ENCODE measurements at regions not wholly inside any gene's neighbourhood (a gene's known extent, or its start where the extent isn't known, plus 50 kb on each side); places are given as distances from the start of the nearest gene placed in this dataset.

DNA sequence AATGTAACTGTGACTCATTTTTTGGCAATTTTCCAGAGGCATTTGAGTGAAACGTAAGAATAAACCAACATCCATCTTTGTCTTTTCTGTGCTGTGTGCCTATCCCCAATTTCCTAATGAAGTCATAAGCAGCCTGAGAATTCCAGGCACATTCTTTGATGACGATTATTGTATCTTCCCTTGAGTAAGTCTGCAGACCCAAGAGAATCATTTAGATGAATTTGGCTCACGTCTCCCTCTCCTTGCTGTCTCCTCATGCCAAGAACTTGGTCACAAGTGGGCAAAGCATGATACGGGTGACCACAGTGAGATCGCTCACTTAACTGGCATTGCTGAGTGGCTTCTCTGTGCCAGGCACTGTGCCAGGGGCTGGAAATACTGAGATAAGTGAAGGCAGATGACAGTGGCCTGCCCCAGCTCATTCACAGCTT, 384.5 kb upstream of the IL12A start:
- Histone ChIP-seq H4K20me1 (replicated peaks; ENCODE audit: insufficient read depth) (no peaks in the 10 kb centered on the region), H3K9me2 (ENCODE audit: insufficient read depth) (0 out of 2 replicates have a peak, but pooled peaks cover 9% of the 10 kb centered on the region), H3K27me3 (ENCODE audit: insufficient read depth) (no peaks in the 10 kb centered on the region), H3K27ac (ENCODE audit: low read depth) (no peak overlapping the region), H3F3A (replicated peaks; ENCODE audit: low read depth) (no peaks in the 10 kb centered on the region), H3K4me1 (ENCODE audit: insufficient read depth) (no peaks in the 10 kb centered on the region), H3K4me3 (no peak overlapping the region), H3K4me2 (no peak overlapping the region), H3K79me2 (replicated peaks; ENCODE audit: insufficient read depth) (no peaks in the 10 kb centered on the region), H2AFZ (no peak overlapping the region), H3K36me3 (ENCODE audit: insufficient read depth) (no peaks in the 10 kb centered on the region)
- TF ChIP-seq NANOG (IDR thresholded peaks at IDR 0.05; ENCODE audit: borderline replicate concordance) (no peak), POLR2AphosphoS5 (IDR thresholded peaks at IDR 0.05; ENCODE audit: low read depth) (no peak)
- H3K9me3 Mint-ChIP-seq: peaks cover 4% of the 10 kb centered on the region; the same call in 2 of the 3 replicates
- H3K27ac Mint-ChIP-seq: no peak overlapping the region
- no peaks in the 10 kb centered on the region for H3K4me1 Mint-ChIP-seq
- H3K36me3 Mint-ChIP-seq (ENCODE audit: low read depth): no peaks in the 10 kb centered on the region
- H3K4me3 Mint-ChIP-seq: no peak overlapping the region
- H3K27me3 Mint-ChIP-seq (ENCODE audit: insufficient read depth, low read depth, poor library complexity): peaks cover 2% of the 10 kb centered on the region
- ATAC-seq (no peak), DNase-seq (ENCODE audit: low spot score) (no peak)

GRCh38 chr3:159605101-159605500, 383.5 kb upstream of the IL12A start:
- Histone ChIP-seq H3K9me2 (ENCODE audit: insufficient read depth) (0 out of 2 replicates have a peak, but pooled peaks cover 7% of the 10 kb centered on the region), H3K4me3 (no peak overlapping the region), H3K4me1 (ENCODE audit: insufficient read depth) (no peaks in the 10 kb centered on the region), H3F3A (replicated peaks; ENCODE audit: low read depth) (no peaks in the 10 kb centered on the region), H3K4me2 (no peak overlapping the region), H2AFZ (no peak overlapping the region), H3K36me3 (ENCODE audit: insufficient read depth) (no peaks in the 10 kb centered on the region), H4K20me1 (replicated peaks; ENCODE audit: insufficient read depth) (no peaks in the 10 kb centered on the region), H3K27me3 (ENCODE audit: insufficient read depth) (no peaks in the 10 kb centered on the region), H3K79me2 (replicated peaks; ENCODE audit: insufficient read depth) (no peaks in the 10 kb centered on the region), H3K27ac (ENCODE audit: low read depth) (no peak overlapping the region)
- Mint-ChIP-seq H3K4me1 (no peaks in the 10 kb centered on the region), H3K27ac (no peak overlapping the region), H3K9me3 (peaks cover 2% of the 10 kb centered on the region; the same call in 1 of the 3 replicates), H3K27me3 (ENCODE audit: insufficient read depth, low read depth, poor library complexity) (peaks cover 2% of the 10 kb centered on the region), H3K36me3 (ENCODE audit: low read depth) (no peaks in the 10 kb centered on the region), H3K4me3 (no peak overlapping the region)
- DNase-seq (ENCODE audit: low spot score) (no peak), ATAC-seq (no peak)
- TF ChIP-seq ZNF114 (CRISPR knock-in tag; IDR thresholded peaks at IDR 0.05) (no peak), ZNF462 (CRISPR knock-in tag; IDR thresholded peaks at IDR 0.05) (no peak), CTCF (conservative IDR thresholded peaks at IDR 0.05; ENCODE audit: low read depth in 2 of 2) (no peak), EZH2phosphoT487 (IDR thresholded peaks at IDR 0.05; ENCODE audit: unreplicated experiment) (no peak), CREB1 (CRISPR knock-in tag; IDR thresholded peaks at IDR 0.05; ENCODE audit: low read depth) (no peak), POLR2AphosphoS5 (IDR thresholded peaks at IDR 0.05; ENCODE audit: low read depth) (no peak), STAT1 (IDR thresholded peaks at IDR 0.05; ENCODE audit: unreplicated experiment) (no peak), REST (IDR thresholded peaks at IDR 0.05; ENCODE audit: unreplicated experiment) (no peak), NANOG (IDR thresholded peaks at IDR 0.05; ENCODE audit: borderline replicate concordance) (no peak)
